B cell (primary cell): ENCODE measurements at regions not wholly inside any gene's neighbourhood (a gene's known extent, or its start where the extent isn't known, plus 50 kb on each side); places are given as distances from the start of the nearest gene placed in this dataset.

Source experiments
- ATAC-seq: fragments of 200-7000 bp; cut with Tn5 transposase; one replicate; pipeline ENCODE4 v1.10.0; 2021; ENCODE audit warnings: low read depth, mild to moderate bottlenecking, moderate number of reproducible peaks, moderate library complexity
- CTCF ChIA-PET: fragments of 350-600 bp; sonication (Branson Sonifier 250); formaldehyde crosslinking; loops from one replicate; lab custom pipeline; 2021; ENCODE audit warnings: antibody characterized with exemption, inconsistent platforms; lab: Charles Lee
- POLR2A ChIA-PET: fragments of 350-600 bp; sonication (Branson Sonifier 250); formaldehyde crosslinking; loops from one replicate; lab custom pipeline; 2021; ENCODE audit warnings: antibody characterized with exemption; lab: Charles Lee
- DNase-seq: peaks from one replicate; pipeline ENCODE4 v3.0.0; 2013
- H2AFZ ChIP-seq: 2 replicates; pipeline ENCODE4 v1.6.1; 2012; ENCODE audit warnings: mild to moderate bottlenecking, low read depth, low read length; ENCODE audit not compliant: insufficient read depth, poor library complexity, severe bottlenecking
- H3K27ac ChIP-seq, 2 donors: 1 replicate in 1 of 2; 2 replicates in 1 of 2; pipeline ENCODE4 v1.5.1; 2012 to 2013; ENCODE audit warnings: low read length in 2 of 2, mild to moderate bottlenecking in 2 of 2, moderate library complexity in 1 of 2
- H3K27me3 ChIP-seq, 4 experiments: fragments of 200-600 bp in 1 of 4; sonication (generic) in 1 of 4; replicated peaks in 1 of 4; 1 replicate in 2 of 4; 2 replicates in 2 of 4; pipeline versions ENCODE4 v1.6.1 to v1.7.0; 2013 to 2016; ENCODE audit warnings: low read length in 3 of 4, mild to moderate bottlenecking in 2 of 4, mixed read lengths in 1 of 4, moderate library complexity in 1 of 4; ENCODE audit not compliant: insufficient read depth in 4 of 4, control insufficient read depth in 3 of 4; ENCODE audit errors: control extremely low read depth in 1 of 4
- H3K36me3 ChIP-seq, 2 experiments: replicated peaks in 1 of 2; 1 replicate in 1 of 2; 2 replicates in 1 of 2; pipeline versions ENCODE4 v1.6.1 to v1.7.1; 2013; ENCODE audit warnings: low read length in 1 of 2; ENCODE audit not compliant: insufficient read depth in 2 of 2, control insufficient read depth in 1 of 2; ENCODE audit errors: control extremely low read depth in 1 of 2, extremely low read depth in 1 of 2
- H3K4me1 ChIP-seq, 2 donors: fragments of 200-600 bp in 1 of 2; sonication (generic) in 1 of 2; 1 replicate in 1 of 2; 2 replicates in 1 of 2; pipeline versions ENCODE4 v1.5.1 to v1.6.1; 2013 to 2017; ENCODE audit warnings: low read length in 2 of 2; ENCODE audit not compliant: control insufficient read depth in 2 of 2, insufficient read depth in 2 of 2
- H3K4me2 ChIP-seq: replicated peaks from 2 replicates; pipeline ENCODE3; 2012; ENCODE audit warnings: mild to moderate bottlenecking, low read depth, low read length; ENCODE audit not compliant: poor library complexity, severe bottlenecking
- H3K4me3 ChIP-seq, 5 experiments: fragments of 200-600 bp in 1 of 5; sonication (generic) in 1 of 5; 1 replicate in 3 of 5; 2 replicates in 2 of 5; pipeline versions ENCODE4 v1.5.1 to v1.7.0; 2011 to 2016; ENCODE audit warnings: low read length in 4 of 5, mild to moderate bottlenecking in 4 of 5, low read depth in 2 of 5, control low read depth in 1 of 5, moderate library complexity in 1 of 5; ENCODE audit not compliant: insufficient read depth in 1 of 5; ENCODE audit errors: control extremely low read depth in 1 of 5, extremely low read depth in 1 of 5
- H3K79me2 ChIP-seq: fragments of 200-600 bp; sonication (generic); one replicate; pipeline ENCODE4 v1.6.0; 2016; ENCODE audit warnings: low read length; ENCODE audit not compliant: control insufficient read depth, insufficient read depth
- H3K9ac ChIP-seq: fragments of 200-600 bp; sonication (generic); 2 replicates; pipeline ENCODE4 v1.6.1; 2017; ENCODE audit warnings: mild to moderate bottlenecking, low read length, moderate library complexity
- H3K9me3 ChIP-seq, 3 donors: one replicate each; pipeline versions ENCODE4 v1.6.1 to v1.7.1; 2013; ENCODE audit warnings: low read length in 2 of 3; ENCODE audit not compliant: control insufficient read depth in 2 of 3, insufficient read depth in 1 of 3; ENCODE audit errors: control extremely low read depth in 1 of 3
- H4K20me1 ChIP-seq: 2 replicates; pipeline ENCODE4 v1.6.0; 2012; ENCODE audit warnings: mild to moderate bottlenecking, low read length; ENCODE audit not compliant: insufficient read depth, control insufficient read depth, poor library complexity, severe bottlenecking
- H3K27ac Mint-ChIP-seq: one replicate; pipeline ENCODE4 v1.8.0; 2021; ENCODE audit warnings: mixed read lengths
- H3K27me3 Mint-ChIP-seq: one replicate; pipeline ENCODE4 v1.8.0; 2021; ENCODE audit warnings: mixed read lengths
- H3K4me1 Mint-ChIP-seq: one replicate; pipeline ENCODE4 v1.8.0; 2021; ENCODE audit warnings: mixed read lengths
- H3K4me3 Mint-ChIP-seq: one replicate; pipeline ENCODE4 v1.8.0; 2021; ENCODE audit warnings: mixed read lengths
- H3K9me3 Mint-ChIP-seq: one replicate; pipeline ENCODE4 v1.8.0; 2022; ENCODE audit warnings: mixed read lengths; ENCODE audit not compliant: insufficient read depth
- CTCF ChIP-seq: fragments of 200-600 bp; IDR thresholded peaks from one replicate; pipeline ENCODE4 v1.8.0; 2022; ENCODE audit warnings: antibody characterized with exemption, mild to moderate bottlenecking
- EZH2 ChIP-seq: IDR thresholded peaks from 2 replicates; pipeline ENCODE4 v1.6.1; 2012; ENCODE audit warnings: borderline replicate concordance, low read depth, mild to moderate bottlenecking, moderate library complexity, low read length; ENCODE audit not compliant: insufficient read depth, poor library complexity, severe bottlenecking
- WGBS: methylation state at CpG from one replicate; pipeline ENCODE4 v1.1.5; 2013; ENCODE audit warnings: missing lambda C conversion rate; ENCODE audit not compliant: insufficient coverage; 5-methylcytosine and 5-hydroxymethylcytosine counted together
- intact Hi-C: fragments of 100-400 bp; cut with micrococcal nuclease; formaldehyde crosslinking; loops from one replicate; pipeline ENCODE4 v1.10.0; 2022

DNA sequence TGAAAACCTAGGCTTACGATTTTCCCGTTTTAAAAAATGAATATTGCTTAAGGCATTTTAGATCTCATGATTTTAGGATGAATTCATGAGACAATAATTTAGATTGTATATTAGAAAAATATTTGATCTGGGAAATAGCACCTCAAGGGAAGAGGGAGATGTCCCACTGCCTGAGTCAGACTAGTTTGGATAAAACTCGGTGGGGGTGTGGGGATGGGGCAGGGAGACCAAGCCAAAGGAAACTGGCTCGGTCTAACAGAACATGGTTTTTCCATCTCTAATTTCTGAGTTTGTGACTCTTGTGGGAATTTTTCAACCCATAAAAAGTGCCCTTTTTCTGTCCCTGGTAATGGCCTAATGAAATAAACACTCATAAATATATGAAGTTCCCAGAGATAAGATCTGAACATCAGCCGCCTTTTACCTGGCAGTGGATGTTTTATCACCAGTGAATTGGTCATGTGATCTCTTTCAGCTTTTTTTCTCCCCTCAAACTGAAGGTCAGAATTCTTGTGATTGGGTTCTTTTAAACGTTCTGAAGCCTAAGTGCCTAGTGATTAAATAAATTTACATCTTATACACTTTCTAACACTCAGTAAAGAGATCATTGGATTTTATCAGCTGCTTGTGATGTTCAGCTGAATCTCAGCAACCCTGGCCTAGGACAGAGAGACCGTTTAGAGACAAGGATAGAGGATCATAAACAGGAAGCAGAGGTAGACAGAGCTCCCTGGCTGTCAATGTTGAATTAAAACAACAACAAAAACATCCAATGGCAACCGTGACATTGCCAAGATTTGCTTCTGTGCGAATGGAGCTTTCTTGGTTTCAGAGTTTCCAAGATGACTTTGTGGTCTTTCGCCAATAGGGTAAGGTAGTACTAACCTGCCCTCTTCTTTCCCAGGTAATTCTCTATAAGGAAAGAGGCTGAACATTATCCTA is 1038.2 kb downstream of the MCTP2 start:
- H2AFZ ChIP-seq: no peak overlapping the region

More for the DNA sequence above, 1038.2 kb downstream of the MCTP2 start:
- ATAC-seq: no peak
- DNase-seq: no peak
- Histone ChIP-seq H3K79me2 (no peaks in the 10 kb centered on the region), H3K9me3 (no peaks in the 10 kb centered on the region), H3K4me2 (no peak overlapping the region), H3K4me1 (no peaks in the 10 kb centered on the region), H3K27me3 (no peaks in the 10 kb centered on the region), H4K20me1 (no peaks in the 10 kb centered on the region), H3K4me3 (no peak overlapping the region), H3K9ac (no peak overlapping the region), H3K36me3 (no peaks in the 10 kb centered on the region), H3K27ac (no peak overlapping the region)
- Mint-ChIP-seq H3K27ac (no peak overlapping the region), H3K9me3 (peaks cover 3% of the 10 kb centered on the region), H3K4me1 (no peaks in the 10 kb centered on the region), H3K4me3 (no peak overlapping the region), H3K27me3 (no peaks in the 10 kb centered on the region)
- POLR2A ChIA-PET: no interaction called here
- intact Hi-C loops: no loop called here
- WGBS: 73% methylated on average over 2 of the region's 10 CpGs
- TF ChIP-seq CTCF (no peak), EZH2 (no peak)
- CTCF ChIA-PET: no interaction called here
